K562 (cell line): ENCODE measurements at regions not wholly inside any gene's neighbourhood (a gene's known extent, or its start where the extent isn't known, plus 50 kb on each side); places are given as distances from the start of the nearest gene placed in this dataset.
A peak's percentile ranks its signal among the peaks of the same experiment; 100 is the strongest.

ENCODE experiments used
- CREM ChIP-seq: IDR thresholded peaks from 2 replicates; pipeline ENCODE4 v1.6.1; 2014; ENCODE audit warnings: antibody characterized with exemption, low read depth
- CTCF ChIP-seq, 3 experiments: IDR thresholded peaks in 2 of 3; conservative IDR thresholded peaks in 1 of 3; 2 replicates each; pipeline ENCODE4 v1.5.1; 2011 to 2012; ENCODE audit warnings: low read length in 3 of 3, mild to moderate bottlenecking in 3 of 3, control low read depth in 2 of 3, improper control_type of control experiment in 1 of 3, inconsistent platforms in 1 of 3, low read depth in 1 of 3, mixed read lengths in 1 of 3, moderate library complexity in 1 of 3; ENCODE audit not compliant: insufficient read depth in 2 of 3
- CTCFL ChIP-seq: IDR thresholded peaks from 2 replicates; pipeline ENCODE4 v1.6.1; 2011; ENCODE audit warnings: borderline replicate concordance, low read depth, mild to moderate bottlenecking, moderate library complexity, low read length; ENCODE audit not compliant: insufficient read depth, poor library complexity, severe bottlenecking
- CUX1 ChIP-seq: fragments of 200-800 bp; sonication (Bioruptor generic); IDR thresholded peaks from 2 replicates; pipeline ENCODE4 v1.6.1; 2016; ENCODE audit warnings: missing genetic modification characterization, missing compliant biosample characterization
- FOXA1 ChIP-seq: fragments of 450-650 bp; IDR thresholded peaks from 2 replicates; pipeline ENCODE4 v1.6.1; 2016; ENCODE audit warnings: mild to moderate bottlenecking, borderline replicate concordance
- HNRNPH1 ChIP-seq: fragments of 200-400 bp; formaldehyde crosslinking; optimal IDR thresholded peaks from 2 replicates; pipeline ENCODE3; 2017; ENCODE audit warnings: low read depth, mild to moderate bottlenecking, low read length, moderate library complexity
- NFYB ChIP-seq: IDR thresholded peaks from 2 replicates; pipeline ENCODE4 v1.6.1; 2011; ENCODE audit warnings: mild to moderate bottlenecking, moderate library complexity; ENCODE audit not compliant: insufficient read length; ENCODE audit errors: extremely low read depth
- SOX6 ChIP-seq: fragments of 450-650 bp; IDR thresholded peaks from 2 replicates; pipeline ENCODE4 v1.6.1; 2014; ENCODE audit warnings: mild to moderate bottlenecking
- USF2 ChIP-seq: sonication (generic); formaldehyde crosslinking; IDR thresholded peaks from 2 replicates; pipeline ENCODE4 v1.5.0; 2020; ENCODE audit warnings: missing genetic modification reagents
- ZBTB12 ChIP-seq: fragments of 250-450 bp; sonication (Bioruptor Pico); IDR thresholded peaks from 2 replicates; pipeline ENCODE4 v1.4.0; 2020
- ZNF133 ChIP-seq: fragments of 250-450 bp; sonication (Bioruptor Pico); IDR thresholded peaks from 2 replicates; pipeline ENCODE4 v1.4.0; 2020; ENCODE audit warnings: mild to moderate bottlenecking
- ZNF140 ChIP-seq: fragments of 250-450 bp; sonication (Bioruptor Pico); IDR thresholded peaks from 2 replicates; pipeline ENCODE4 v1.8.0; 2021; ENCODE audit warnings: moderate library complexity, mild to moderate bottlenecking, inconsistent platforms
- ZSCAN29 ChIP-seq: fragments of 450-650 bp; IDR thresholded peaks from 2 replicates; pipeline ENCODE4 v1.6.1; 2017

GRCh38 chr7:153432063-153432462 is 620.1 kb upstream of the DPP6 start (continued):
- TF ChIP-seq CUX1 (CRISPR knock-in tag), result no peak
- TF ChIP-seq ZNF133 (CRISPR knock-in tag), result no peak
- TF ChIP-seq USF2 (CRISPR knock-in tag), result no peak
- TF ChIP-seq NFYB, result no peak
- no peak for TF ChIP-seq FOXA1
- TF ChIP-seq ZSCAN29, result no peak
- no peak for TF ChIP-seq SOX6
- TF ChIP-seq CTCF (IDR thresholded peaks at IDR 0.05 in 2 of 3, conservative IDR thresholded peaks at IDR 0.05 in 1 of 3; ENCODE audit: insufficient read depth in 2 of 3, low read depth in 1 of 3, low read length in 3 of 3), result peak in 1 of 3 experiments; percentile 19; a peak in 1 of 6 replicates
- TF ChIP-seq ZBTB12 (CRISPR knock-in tag), result no peak
- peak; percentile 47 for TF ChIP-seq CTCFL
- no peak for TF ChIP-seq HNRNPH1
- TF ChIP-seq ZNF140 (CRISPR knock-in tag), result no peak
- TF ChIP-seq CREM, result no peak
